IPS-18a (cell line): ENCODE measurements at regions not wholly inside any gene's neighbourhood (a gene's known extent, or its start where the extent isn't known, plus 50 kb on each side); places are given as distances from the start of the nearest gene placed in this dataset.

Source experiments
- H3K27ac ChIP-seq: one replicate; pipeline ENCODE4 v1.5.1; 2013; ENCODE audit warnings: low read length
- H3K27me3 ChIP-seq: one replicate; pipeline ENCODE4 v1.6.1; 2013; ENCODE audit warnings: mild to moderate bottlenecking, low read length; ENCODE audit not compliant: control insufficient read depth, insufficient read depth
- H3K36me3 ChIP-seq: one replicate; pipeline ENCODE4 v1.6.1; 2013; ENCODE audit warnings: low read depth, low read length; ENCODE audit not compliant: control insufficient read depth
- H3K4me1 ChIP-seq: one replicate; pipeline ENCODE4 v1.6.1; 2013; ENCODE audit warnings: low read depth, low read length; ENCODE audit not compliant: control insufficient read depth
- H3K4me3 ChIP-seq: one replicate; pipeline ENCODE4 v1.5.1; 2013; ENCODE audit warnings: low read length
- H3K9ac ChIP-seq: one replicate; pipeline ENCODE4 v1.6.1; 2013; ENCODE audit warnings: mild to moderate bottlenecking, low read length, moderate library complexity
- H3K9me3 ChIP-seq: one replicate; pipeline ENCODE4 v1.6.1; 2013; ENCODE audit warnings: low read depth, low read length; ENCODE audit not compliant: control insufficient read depth

- no peak overlapping the region for H3K4me3 ChIP-seq
- H3K27ac ChIP-seq, result no peak overlapping the region
- H3K4me1 ChIP-seq, result peaks cover 24% of the 10 kb centered on the region
- no peak overlapping the region for H3K9ac ChIP-seq
- no peaks in the 10 kb centered on the region for H3K27me3 ChIP-seq
- H3K36me3 ChIP-seq, result no peaks in the 10 kb centered on the region
- no peaks in the 10 kb centered on the region for H3K9me3 ChIP-seq
These were observed 219.4 kb upstream of the CPNE8 start for GRCh38 chr12:39124768-39125167.

GRCh38 chr12:39123580-39124253, 218.3 kb upstream of the CPNE8 start:
- Histone ChIP-seq H3K9me3 (no peaks in the 10 kb centered on the region), H3K9ac (no peak overlapping the region), H3K4me3 (no peak overlapping the region), H3K27me3 (no peaks in the 10 kb centered on the region), H3K36me3 (no peaks in the 10 kb centered on the region), H3K27ac (no peak overlapping the region), H3K4me1 (peaks cover 24% of the 10 kb centered on the region)

DNA sequence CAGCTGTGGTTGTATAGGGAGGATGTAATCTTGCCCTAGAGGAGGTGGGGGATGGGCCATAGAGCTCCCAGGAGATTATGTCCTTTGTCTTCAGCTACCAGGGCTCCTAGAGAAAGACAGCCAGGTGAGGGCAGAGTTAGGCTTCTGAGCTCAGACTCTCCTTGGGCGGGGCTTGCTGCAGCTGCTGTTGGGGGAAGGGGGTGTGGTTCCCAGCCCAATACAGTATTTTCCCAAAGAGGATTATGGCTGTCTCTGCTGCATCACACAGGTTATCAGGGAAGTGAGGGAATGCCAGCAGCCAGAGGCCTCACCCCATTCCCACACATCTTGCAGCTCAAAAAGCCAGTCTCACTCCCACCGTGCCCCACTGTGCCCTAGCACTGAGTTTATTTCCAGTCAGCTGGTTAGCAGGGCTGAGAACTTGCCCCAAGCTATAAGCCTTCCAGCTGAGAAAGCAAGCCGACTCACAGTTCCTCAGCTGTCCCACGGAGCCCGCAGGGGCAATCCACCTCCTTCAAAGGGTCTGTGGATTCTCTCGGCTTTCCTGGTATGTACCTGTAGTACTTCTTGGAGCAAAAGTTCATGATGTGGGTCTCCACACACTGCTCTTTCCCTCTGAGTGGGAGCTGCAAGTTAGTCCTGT, 217.3 kb upstream of the CPNE8 start:
- H3K4me1 ChIP-seq, result peaks cover 24% of the 10 kb centered on the region
- no peak overlapping the region for H3K9ac ChIP-seq
- H3K27ac ChIP-seq, result no peak overlapping the region
- H3K27me3 ChIP-seq, result no peaks in the 10 kb centered on the region
- H3K4me3 ChIP-seq, result no peak overlapping the region
- H3K36me3 ChIP-seq, result no peaks in the 10 kb centered on the region
- no peaks in the 10 kb centered on the region for H3K9me3 ChIP-seq

DNA sequence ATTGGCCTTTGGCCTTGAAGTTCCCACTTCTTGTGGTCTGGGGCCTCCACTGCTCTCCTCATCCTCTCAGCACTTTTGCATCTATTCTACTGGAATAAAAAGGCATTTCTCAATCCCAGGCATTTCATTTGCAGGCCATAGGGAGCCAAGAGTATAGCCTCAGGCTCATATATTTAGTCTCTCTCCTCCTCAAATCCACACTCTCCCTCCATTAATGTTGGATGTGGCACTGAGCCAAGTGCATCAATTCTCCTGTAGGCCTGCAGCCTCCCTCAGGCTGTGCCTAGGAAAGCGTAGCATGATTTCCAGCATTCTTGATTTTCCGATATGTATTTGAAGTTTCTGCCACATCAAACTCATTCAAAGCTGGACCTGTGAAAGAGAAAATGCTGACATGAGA, 211.5 kb upstream of the CPNE8 start:
- H3K36me3 ChIP-seq, result no peaks in the 10 kb centered on the region
- no peak overlapping the region for H3K27ac ChIP-seq
- H3K4me1 ChIP-seq, result peaks cover under 1% of the 10 kb centered on the region
- no peaks in the 10 kb centered on the region for H3K27me3 ChIP-seq
- no peak overlapping the region for H3K4me3 ChIP-seq
- no peaks in the 10 kb centered on the region for H3K9me3 ChIP-seq
- H3K9ac ChIP-seq, result no peak overlapping the region

GRCh38 chr12:39112064-39112463, 206.7 kb upstream of the CPNE8 start:
- Histone ChIP-seq H3K9ac (no peak overlapping the region), H3K4me1 (no peaks in the 10 kb centered on the region), H3K27me3 (no peaks in the 10 kb centered on the region), H3K27ac (no peak overlapping the region), H3K36me3 (no peaks in the 10 kb centered on the region), H3K9me3 (no peaks in the 10 kb centered on the region), H3K4me3 (no peak overlapping the region)

GRCh38 chr12:39105111-39105510, 199.7 kb upstream of the CPNE8 start:
- no peaks in the 10 kb centered on the region for H3K27me3 ChIP-seq
- H3K36me3 ChIP-seq, result no peaks in the 10 kb centered on the region
- no peak overlapping the region for H3K9ac ChIP-seq
- H3K27ac ChIP-seq, result no peak overlapping the region
- H3K4me1 ChIP-seq, result peaks cover 3% of the 10 kb centered on the region
- no peaks in the 10 kb centered on the region for H3K9me3 ChIP-seq
- no peak overlapping the region for H3K4me3 ChIP-seq

DNA sequence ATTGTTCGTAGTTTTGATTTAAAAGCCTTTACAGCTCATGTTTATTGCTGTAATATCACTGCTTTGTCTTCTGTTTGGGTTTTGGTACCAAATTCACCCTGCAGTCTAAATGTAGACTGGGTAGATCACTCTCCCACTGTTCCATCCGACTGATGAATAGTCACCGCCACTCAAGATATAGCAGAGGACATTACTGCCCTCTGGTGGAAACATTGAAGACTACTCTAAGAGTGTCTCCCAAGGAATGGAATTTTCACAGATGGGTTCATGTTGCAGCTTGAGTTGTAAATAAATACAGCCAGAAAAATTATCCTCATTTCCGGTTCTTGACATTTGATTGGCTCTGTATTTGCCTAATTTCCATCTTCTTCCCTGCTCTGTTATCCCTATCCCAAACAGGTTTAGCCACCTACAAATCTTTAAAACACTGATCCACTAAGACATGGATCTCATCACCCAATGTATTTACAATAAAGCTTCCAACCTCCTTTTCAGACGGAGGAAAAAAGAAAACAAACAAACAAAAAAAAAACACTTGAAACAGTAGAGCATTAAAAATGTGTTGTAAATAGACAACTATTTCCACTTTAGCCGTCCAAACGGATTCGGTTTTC, 198.3 kb upstream of the CPNE8 start:
- Histone ChIP-seq H3K4me1 (peaks cover 3% of the 10 kb centered on the region), H3K9ac (no peak overlapping the region), H3K4me3 (no peak overlapping the region), H3K9me3 (no peaks in the 10 kb centered on the region), H3K36me3 (no peaks in the 10 kb centered on the region), H3K27ac (no peak overlapping the region), H3K27me3 (no peaks in the 10 kb centered on the region)

GRCh38 chr12:39102474-39103209, 197.3 kb upstream of the CPNE8 start:
- Histone ChIP-seq H3K27ac (no peak overlapping the region), H3K4me3 (no peak overlapping the region), H3K4me1 (peaks cover 3% of the 10 kb centered on the region), H3K9me3 (no peaks in the 10 kb centered on the region), H3K27me3 (no peaks in the 10 kb centered on the region), H3K9ac (no peak overlapping the region), H3K36me3 (no peaks in the 10 kb centered on the region)

DNA sequence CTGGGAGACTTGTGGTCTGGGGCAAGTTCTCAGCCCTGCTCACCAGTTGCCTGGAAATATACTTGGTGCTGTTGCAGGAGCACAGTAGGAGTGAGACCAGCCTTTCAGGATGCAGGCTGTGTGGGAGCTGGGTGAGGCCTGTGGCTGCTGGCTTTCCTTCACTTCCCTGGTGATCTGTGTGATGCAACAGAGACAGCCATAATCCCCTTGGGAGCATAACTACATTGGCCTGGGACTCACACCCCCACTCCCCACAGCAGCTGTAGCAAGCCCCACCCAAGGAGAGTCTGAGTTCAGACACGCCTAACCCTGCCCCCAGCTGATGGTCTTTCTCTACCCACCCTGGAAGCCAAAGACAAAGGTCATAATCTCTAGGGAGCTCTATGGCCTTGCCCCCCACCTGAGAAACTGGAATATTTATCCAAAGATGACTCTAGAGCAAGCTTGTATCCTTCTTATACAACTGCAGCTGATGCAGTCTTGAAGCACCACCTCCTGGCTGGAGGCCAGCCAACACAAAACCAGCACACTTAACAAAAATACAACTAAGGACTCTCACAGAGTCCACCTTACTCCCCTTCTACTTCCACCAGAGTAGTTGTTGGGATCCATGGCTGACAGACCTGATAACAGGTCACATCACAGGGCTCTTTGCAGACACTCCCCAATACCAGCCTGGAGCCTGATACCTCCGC, 190.4 kb upstream of the CPNE8 start:
- Histone ChIP-seq H3K36me3 (no peaks in the 10 kb centered on the region), H3K27ac (no peak overlapping the region), H3K27me3 (no peaks in the 10 kb centered on the region), H3K4me3 (no peak overlapping the region), H3K4me1 (peaks cover 12% of the 10 kb centered on the region), H3K9ac (no peak overlapping the region), H3K9me3 (no peaks in the 10 kb centered on the region)

GRCh38 chr12:39081910-39082309, 176.5 kb upstream of the CPNE8 start:
- H3K9me3 ChIP-seq, result no peaks in the 10 kb centered on the region
- H3K9ac ChIP-seq, result no peak overlapping the region
- no peaks in the 10 kb centered on the region for H3K36me3 ChIP-seq
- no peak overlapping the region for H3K4me3 ChIP-seq
- no peak overlapping the region for H3K27ac ChIP-seq
- no peaks in the 10 kb centered on the region for H3K27me3 ChIP-seq
- no peaks in the 10 kb centered on the region for H3K4me1 ChIP-seq

DNA sequence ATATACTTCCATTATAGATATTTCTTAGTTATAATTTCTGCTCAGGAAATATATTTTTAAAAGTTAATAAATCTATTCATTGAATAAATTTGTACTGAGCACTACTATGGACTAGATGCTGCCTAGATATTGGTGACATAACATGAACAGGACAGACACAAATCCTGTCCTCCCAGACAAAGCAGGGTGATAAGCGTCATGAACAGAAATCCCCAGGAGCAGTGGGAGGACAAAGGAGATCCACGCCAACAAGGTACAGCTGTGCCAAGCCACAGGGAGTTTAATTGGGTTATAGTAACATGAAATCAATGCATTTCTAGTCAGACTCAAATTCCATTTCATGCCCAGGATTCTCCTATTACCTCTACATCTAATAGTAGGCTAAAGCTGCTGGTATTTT, 171.8 kb upstream of the CPNE8 start:
- no peak overlapping the region for H3K4me3 ChIP-seq
- no peaks in the 10 kb centered on the region for H3K9me3 ChIP-seq
- H3K27ac ChIP-seq, result no peak overlapping the region
- H3K27me3 ChIP-seq, result no peaks in the 10 kb centered on the region
- no peak overlapping the region for H3K9ac ChIP-seq
- no peaks in the 10 kb centered on the region for H3K36me3 ChIP-seq
- H3K4me1 ChIP-seq, result no peaks in the 10 kb centered on the region
